KMS-11 (cell line): ENCODE measurements at regions not wholly inside any gene's neighbourhood (a gene's known extent, or its start where the extent isn't known, plus 50 kb on each side); places are given as distances from the start of the nearest gene placed in this dataset.

Experiments used
- H2AFZ ChIP-seq: fragments of 200-600 bp; sonication (generic); 2 replicates; pipeline ENCODE4 v1.6.1; 2016; ENCODE audit warnings: antibody characterized with exemption, mixed run types, low read depth
- H3K27ac ChIP-seq: fragments of 200-600 bp; sonication (generic); 2 replicates; pipeline ENCODE4 v1.6.1; 2016; ENCODE audit warnings: mild to moderate bottlenecking, mixed run types
- H3K27me3 ChIP-seq: fragments of 200-600 bp; sonication (generic); 2 replicates; pipeline ENCODE4 v1.6.1; 2017; ENCODE audit warnings: mild to moderate bottlenecking, low read depth, mixed run types, moderate library complexity; ENCODE audit not compliant: insufficient read depth
- H3K36me3 ChIP-seq: fragments of 200-600 bp; sonication (generic); 2 replicates; pipeline ENCODE4 v1.6.1; 2017; ENCODE audit warnings: mild to moderate bottlenecking, mixed run types; ENCODE audit not compliant: insufficient read depth
- H3K4me1 ChIP-seq: fragments of 200-600 bp; sonication (generic); 2 replicates; pipeline ENCODE4 v1.6.1; 2016; ENCODE audit warnings: mild to moderate bottlenecking, low read depth, mixed run types; ENCODE audit not compliant: poor library complexity, severe bottlenecking
- H3K4me2 ChIP-seq: fragments of 200-600 bp; sonication (generic); 2 replicates; pipeline ENCODE4 v1.7.0; 2016; ENCODE audit warnings: mild to moderate bottlenecking, mixed run types
- H3K4me3 ChIP-seq: fragments of 200-600 bp; sonication (generic); IDR thresholded peaks from 2 replicates; pipeline ENCODE4 v1.6.1; 2017; ENCODE audit warnings: low read depth, low read length, mixed read lengths; ENCODE audit not compliant: insufficient read depth
- H3K79me2 ChIP-seq: fragments of 200-600 bp; sonication (generic); 2 replicates; pipeline ENCODE4 v1.6.1; 2016; ENCODE audit warnings: low read depth, mixed run types; ENCODE audit not compliant: insufficient read depth
- H3K9ac ChIP-seq: fragments of 200-600 bp; sonication (generic); 2 replicates; pipeline ENCODE4 v1.6.1; 2016; ENCODE audit warnings: mild to moderate bottlenecking, mixed run types
- H4K20me1 ChIP-seq: fragments of 200-600 bp; sonication (generic); 2 replicates; pipeline ENCODE4 v1.6.1; 2016; ENCODE audit warnings: mild to moderate bottlenecking, mixed run types; ENCODE audit not compliant: insufficient read depth
- CTCF ChIP-seq: fragments of 200-600 bp; sonication (generic); conservative IDR thresholded peaks from 2 replicates; pipeline ENCODE4 v1.6.1; 2017; ENCODE audit warnings: low read depth, mild to moderate bottlenecking, antibody characterized with exemption, low read length, moderate library complexity, mixed read lengths

- Histone ChIP-seq H3K79me2 (no peaks in the 10 kb centered on the region), H3K4me2 (peak overlapping the region; percentile 11; the same call in 1 of the 2 replicates), H3K27me3 (no peaks in the 10 kb centered on the region), H2AFZ (peak overlapping the region; percentile 12; the same call in 1 of the 2 replicates), H4K20me1 (no peaks in the 10 kb centered on the region), H3K4me3 (no peak overlapping the region), H3K36me3 (no peaks in the 10 kb centered on the region), H3K9ac (no peak overlapping the region), H3K4me1 (peaks cover 16% of the 10 kb centered on the region), H3K27ac (no peak overlapping the region)
- no peak for TF ChIP-seq CTCF
Measured at GRCh38 chr18:70672581-70672980, 383.7 kb downstream of the SOCS6 start.

DNA sequence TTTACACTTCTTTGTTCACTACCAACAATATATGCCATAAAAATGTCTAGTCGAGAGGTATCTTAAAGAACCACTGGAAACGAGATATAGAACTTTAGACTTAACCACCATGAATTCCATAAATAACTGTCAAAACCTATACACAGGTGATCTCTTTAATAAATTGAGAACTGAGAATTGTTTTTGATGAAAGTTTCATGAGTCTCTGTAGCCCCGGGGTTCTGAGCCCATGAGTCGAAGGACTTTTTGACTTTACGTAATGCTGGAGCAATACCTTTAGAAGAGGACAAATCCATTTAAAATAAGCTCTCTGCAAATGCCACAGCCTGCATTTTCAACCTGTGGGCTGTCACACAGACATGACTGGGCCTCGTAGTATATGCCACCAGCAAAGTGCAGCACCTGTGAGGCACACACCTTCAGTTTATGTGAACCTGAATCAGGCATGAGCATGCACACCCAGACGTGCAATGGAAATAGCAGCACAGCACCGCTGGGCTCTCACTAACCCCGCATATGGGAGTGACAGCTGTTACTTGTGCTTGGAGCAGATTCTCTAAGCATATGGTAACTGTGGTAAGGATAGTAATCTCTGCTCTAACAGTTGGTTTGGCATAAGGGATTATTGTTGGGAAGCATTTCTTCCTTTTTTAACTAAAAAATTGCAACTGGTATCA, 383.2 kb downstream of the SOCS6 start:
- H2AFZ ChIP-seq = peak overlapping the region; percentile 12; the same call in 1 of the 2 replicates

GRCh38 chr18:70666936-70667335, 378.1 kb downstream of the SOCS6 start:
- Histone ChIP-seq H3K36me3 (no peaks in the 10 kb centered on the region), H3K4me1 (peaks cover 4% of the 10 kb centered on the region), H3K9ac (no peak overlapping the region), H3K27me3 (no peaks in the 10 kb centered on the region), H3K27ac (no peak overlapping the region), H4K20me1 (no peaks in the 10 kb centered on the region), H2AFZ (no peak overlapping the region), H3K4me2 (no peak overlapping the region), H3K79me2 (no peaks in the 10 kb centered on the region), H3K4me3 (no peak overlapping the region)
- no peak for TF ChIP-seq CTCF

More for the DNA sequence above, 383.2 kb downstream of the SOCS6 start:
- no peak overlapping the region for H3K27ac ChIP-seq
- no peaks in the 10 kb centered on the region for H4K20me1 ChIP-seq
- no peak overlapping the region for H3K4me3 ChIP-seq
- no peaks in the 10 kb centered on the region for H3K79me2 ChIP-seq
- no peaks in the 10 kb centered on the region for H3K36me3 ChIP-seq
- H3K4me1 ChIP-seq = peaks cover 16% of the 10 kb centered on the region
- no peak overlapping the region for H3K9ac ChIP-seq
- H3K27me3 ChIP-seq = no peaks in the 10 kb centered on the region
- no peak for TF ChIP-seq CTCF
- peak overlapping the region; percentile 0; the same call in 1 of the 2 replicates for H3K4me2 ChIP-seq

- H4K20me1 ChIP-seq = no peaks in the 10 kb centered on the region
- no peaks in the 10 kb centered on the region for H3K27me3 ChIP-seq
- TF ChIP-seq CTCF = no peak
- H3K9ac ChIP-seq = no peak overlapping the region
- H3K79me2 ChIP-seq = no peaks in the 10 kb centered on the region
- H3K4me2 ChIP-seq = no peak overlapping the region
- no peaks in the 10 kb centered on the region for H3K4me1 ChIP-seq
- no peak overlapping the region for H3K27ac ChIP-seq
- H3K4me3 ChIP-seq = no peak overlapping the region
- no peaks in the 10 kb centered on the region for H3K36me3 ChIP-seq
- H2AFZ ChIP-seq = no peak overlapping the region
Measured at GRCh38 chr18:70663141-70663540, 374.3 kb downstream of the SOCS6 start.
